Keratinocyte (primary cell): ENCODE measurements at regions not wholly inside any gene's neighbourhood (a gene's known extent, or its start where the extent isn't known, plus 50 kb on each side); places are given as distances from the start of the nearest gene placed in this dataset.

Source experiments
- CTCF ChIP-seq, 3 experiments: IDR thresholded peaks in 1 of 3; conservative IDR thresholded peaks in 1 of 3; optimal IDR thresholded peaks in 1 of 3; 2 replicates in 2 of 3; 3 replicates in 1 of 3; pipeline versions ENCODE3 to v1.5.1; 2011; ENCODE audit warnings: low read length in 3 of 3, mild to moderate bottlenecking in 3 of 3, moderate library complexity in 2 of 3, control low read depth in 1 of 3, inconsistent platforms in 1 of 3; ENCODE audit not compliant: insufficient read depth in 2 of 3; ENCODE audit errors: extremely low read depth in 1 of 3
- EZH2 ChIP-seq: IDR thresholded peaks from one replicate; pipeline ENCODE4 v1.6.1; 2012; ENCODE audit warnings: inconsistent platforms, mild to moderate bottlenecking, low read length, moderate library complexity

- TF ChIP-seq CTCF (optimal IDR thresholded peaks at IDR 0.05 in 1 of 3, IDR thresholded peaks at IDR 0.05 in 1 of 3, conservative IDR thresholded peaks at IDR 0.05 in 1 of 3; ENCODE audit: extremely low read depth in 1 of 3, insufficient read depth in 2 of 3, low read length in 3 of 3), result no peak
- TF ChIP-seq EZH2, result no peak
Measured at GRCh38 chr6:141719476-141719875, 413.2 kb upstream of the GJE1 start.
